ENCODE measurements at regions not wholly inside any gene's neighbourhood (a gene's known extent, or its start where the extent isn't known, plus 50 kb on each side); places are given as distances from the start of the nearest gene placed in this dataset.

DNA sequence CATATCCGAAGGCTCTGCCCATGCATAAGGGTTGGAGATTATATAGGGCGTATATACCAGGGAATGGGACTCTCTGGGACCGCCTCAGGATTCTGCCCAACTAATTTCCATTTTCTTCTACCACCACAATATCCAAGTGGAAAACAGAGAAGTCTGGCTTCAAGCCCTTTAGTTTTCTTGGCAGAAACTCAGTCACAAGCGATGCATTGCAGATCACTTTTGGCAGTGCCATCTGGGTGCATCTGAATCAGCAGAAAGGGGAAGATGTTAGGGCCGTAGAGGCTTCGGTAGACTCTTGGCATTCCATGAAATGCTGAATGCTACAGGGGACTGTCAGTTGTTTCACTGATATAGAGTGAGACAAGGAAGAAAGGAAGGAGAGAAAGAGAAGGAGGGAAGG is 94.1 kb upstream of the FAM9B start:
- H3K4me1 ChIP-seq, result no peaks in the 10 kb centered on the region
- no peak overlapping the region for H3K27ac ChIP-seq
- H3K36me3 ChIP-seq, result no peaks in the 10 kb centered on the region
- intact Hi-C loops (cut with DNase I), result no loop called here
- H3K9me3 ChIP-seq, result no peaks in the 10 kb centered on the region
- DNase-seq, result no peak
- H3K9ac ChIP-seq (ENCODE audit: low read depth in 2 of 2, low read length in 2 of 2), result no peak overlapping the region
- no peak overlapping the region for H3K4me3 ChIP-seq
- TF ChIP-seq, protein P1, sequence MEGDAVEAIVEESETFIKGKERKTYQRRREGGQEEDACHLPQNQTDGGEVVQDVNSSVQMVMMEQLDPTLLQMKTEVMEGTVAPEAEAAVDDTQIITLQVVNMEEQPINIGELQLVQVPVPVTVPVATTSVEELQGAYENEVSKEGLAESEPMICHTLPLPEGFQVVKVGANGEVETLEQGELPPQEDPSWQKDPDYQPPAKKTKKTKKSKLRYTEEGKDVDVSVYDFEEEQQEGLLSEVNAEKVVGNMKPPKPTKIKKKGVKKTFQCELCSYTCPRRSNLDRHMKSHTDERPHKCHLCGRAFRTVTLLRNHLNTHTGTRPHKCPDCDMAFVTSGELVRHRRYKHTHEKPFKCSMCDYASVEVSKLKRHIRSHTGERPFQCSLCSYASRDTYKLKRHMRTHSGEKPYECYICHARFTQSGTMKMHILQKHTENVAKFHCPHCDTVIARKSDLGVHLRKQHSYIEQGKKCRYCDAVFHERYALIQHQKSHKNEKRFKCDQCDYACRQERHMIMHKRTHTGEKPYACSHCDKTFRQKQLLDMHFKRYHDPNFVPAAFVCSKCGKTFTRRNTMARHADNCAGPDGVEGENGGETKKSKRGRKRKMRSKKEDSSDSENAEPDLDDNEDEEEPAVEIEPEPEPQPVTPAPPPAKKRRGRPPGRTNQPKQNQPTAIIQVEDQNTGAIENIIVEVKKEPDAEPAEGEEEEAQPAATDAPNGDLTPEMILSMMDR (IDR thresholded peaks at IDR 0.05), result no peak
- no peaks in the 10 kb centered on the region for H3K27me3 ChIP-seq

GRCh38 chrX:9130031-9130430 is 96.1 kb upstream of the FAM9B start:
- TF ChIP-seq, protein P1 (IDR thresholded peaks at IDR 0.05), result no peak
- Histone ChIP-seq H3K4me1 (no peaks in the 10 kb centered on the region), H3K27me3 (no peaks in the 10 kb centered on the region), H3K9me3 (no peaks in the 10 kb centered on the region), H3K9ac (ENCODE audit: low read depth in 2 of 2, low read length in 2 of 2) (no peak overlapping the region), H3K27ac (no peak overlapping the region), H3K36me3 (no peaks in the 10 kb centered on the region), H3K4me3 (no peak overlapping the region)
- intact Hi-C loops (cut with DNase I), result no loop called here
- no peak for DNase-seq

DNA sequence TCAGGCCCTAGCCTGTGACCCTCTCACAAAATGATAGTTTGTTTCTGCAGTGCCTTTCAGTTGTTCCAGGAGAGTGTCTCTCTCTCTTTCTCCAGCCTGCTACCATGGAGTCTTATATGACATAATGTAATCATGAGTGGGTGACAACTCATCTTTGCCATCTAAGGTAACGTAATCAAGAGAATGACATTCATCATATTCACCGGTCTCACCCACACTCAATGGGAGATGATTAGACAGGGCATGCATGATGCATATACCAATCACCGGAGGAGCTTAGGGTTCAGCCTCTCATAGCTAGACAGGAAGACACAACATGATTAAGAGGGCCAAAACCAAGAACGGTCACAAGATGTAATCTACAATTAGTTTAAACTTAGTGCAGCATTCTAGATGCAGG is 97.1 kb upstream of the FAM9B start:
- no peaks in the 10 kb centered on the region for H3K27me3 ChIP-seq
- H3K4me1 ChIP-seq, result no peaks in the 10 kb centered on the region
- H3K9ac ChIP-seq (ENCODE audit: low read depth in 2 of 2, low read length in 2 of 2), result no peak overlapping the region
- no peak overlapping the region for H3K4me3 ChIP-seq
- no peak overlapping the region for H3K27ac ChIP-seq
- DNase-seq, result no peak
- H3K9me3 ChIP-seq, result no peaks in the 10 kb centered on the region
- H3K36me3 ChIP-seq, result no peaks in the 10 kb centered on the region
- intact Hi-C loops (cut with DNase I), result no loop called here
- TF ChIP-seq, protein P1 (IDR thresholded peaks at IDR 0.05), result no peak

DNA sequence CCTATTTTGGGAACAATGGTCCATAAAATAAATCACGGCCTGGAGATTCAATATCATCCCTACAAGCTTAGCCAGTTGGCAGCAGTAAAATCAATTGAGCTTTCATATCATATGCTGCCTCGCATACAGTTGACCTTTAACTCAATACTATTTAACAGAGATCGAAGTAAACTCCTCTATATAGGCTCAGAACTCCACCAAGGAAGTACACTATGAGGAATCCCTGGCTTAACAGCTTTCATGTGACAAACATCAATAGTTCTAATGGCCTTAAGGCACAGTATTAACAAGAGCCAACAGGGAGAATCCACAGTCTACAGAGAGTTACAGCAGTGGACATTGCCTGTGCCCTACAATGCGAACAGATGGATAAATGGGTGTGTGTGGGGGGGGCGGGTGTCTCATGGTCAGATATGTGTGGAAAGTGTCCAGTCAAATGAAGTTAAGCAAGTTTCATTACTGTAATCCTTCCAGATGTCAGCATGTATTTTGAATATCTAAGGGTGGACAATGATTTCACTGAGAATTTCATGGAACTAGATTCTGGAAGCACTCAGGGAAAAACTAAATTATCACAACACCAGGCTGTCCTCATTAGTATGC is 98.2 kb upstream of the FAM9B start:
- H3K9me3 ChIP-seq, result no peaks in the 10 kb centered on the region
- no peaks in the 10 kb centered on the region for H3K27me3 ChIP-seq
- TF ChIP-seq, protein P1 (IDR thresholded peaks at IDR 0.05), result no peak
- H3K4me1 ChIP-seq, result no peaks in the 10 kb centered on the region
- intact Hi-C loops (cut with DNase I), result no loop called here
- no peaks in the 10 kb centered on the region for H3K36me3 ChIP-seq
- no peak overlapping the region for H3K4me3 ChIP-seq
- no peak overlapping the region for H3K27ac ChIP-seq
- no peak overlapping the region for H3K9ac ChIP-seq (ENCODE audit: low read depth in 2 of 2, low read length in 2 of 2)
- DNase-seq, result no peak

- intact Hi-C loops (cut with DNase I), result no loop called here
- TF ChIP-seq, protein P1 (IDR thresholded peaks at IDR 0.05), result no peak
- H3K9ac ChIP-seq (ENCODE audit: low read depth in 2 of 2, low read length in 2 of 2), result no peak overlapping the region
- H3K27me3 ChIP-seq, result no peaks in the 10 kb centered on the region
- DNase-seq, result no peak
- H3K4me3 ChIP-seq, result no peak overlapping the region
- no peaks in the 10 kb centered on the region for H3K36me3 ChIP-seq
- no peaks in the 10 kb centered on the region for H3K4me1 ChIP-seq
- no peaks in the 10 kb centered on the region for H3K9me3 ChIP-seq
- H3K27ac ChIP-seq, result no peak overlapping the region
Measured at GRCh38 chrX:9133426-9133825, 99.5 kb upstream of the FAM9B start.
